ENCODE measurements at regions not wholly inside any gene's neighbourhood (a gene's known extent, or its start where the extent isn't known, plus 50 kb on each side); places are given as distances from the start of the nearest gene placed in this dataset.

DNA sequence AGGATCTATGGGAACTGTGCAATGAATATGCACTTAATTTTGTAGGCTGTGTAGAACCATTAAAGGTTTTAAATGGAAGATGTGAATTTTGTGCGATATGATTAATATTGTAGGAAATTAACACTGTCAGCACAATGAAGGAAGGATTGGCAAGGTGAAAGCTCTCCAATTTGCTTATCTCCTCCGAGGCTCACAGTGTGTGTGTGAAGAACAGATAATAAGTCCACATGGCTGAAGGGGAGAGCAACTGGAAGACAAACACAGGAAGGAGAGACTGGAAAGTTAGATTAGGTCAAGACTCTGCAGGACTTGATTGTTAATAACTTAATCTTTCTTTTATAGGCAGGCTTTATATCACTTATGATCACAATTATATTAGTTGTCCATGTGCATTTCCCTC is 269.7 kb upstream of the VRK2 start:
- TF ChIP-seq POLR2AphosphoS5 (IDR thresholded peaks at IDR 0.05; ENCODE audit: low read depth, low read length) = no peak
- no peak for TF ChIP-seq TAF1 (IDR thresholded peaks at IDR 0.05; ENCODE audit: borderline replicate concordance, low read depth, low read length)

All from GM12892 (cell line).